GM19455 (cell line): ENCODE measurements at regions not wholly inside any gene's neighbourhood (a gene's known extent, or its start where the extent isn't known, plus 50 kb on each side); places are given as distances from the start of the nearest gene placed in this dataset.
"Not testable (repeated sequence)": the region's sequence is repeated elsewhere in the genome, so short reads cannot be mapped to it uniquely, and the experiment has no call there.

Source experiments
- ATAC-seq: cut with Tn5 transposase; IDR thresholded peaks from one replicate; pipeline ENCODE4 v1.9.1; 2021; ENCODE audit not compliant: unreplicated experiment

DNA sequence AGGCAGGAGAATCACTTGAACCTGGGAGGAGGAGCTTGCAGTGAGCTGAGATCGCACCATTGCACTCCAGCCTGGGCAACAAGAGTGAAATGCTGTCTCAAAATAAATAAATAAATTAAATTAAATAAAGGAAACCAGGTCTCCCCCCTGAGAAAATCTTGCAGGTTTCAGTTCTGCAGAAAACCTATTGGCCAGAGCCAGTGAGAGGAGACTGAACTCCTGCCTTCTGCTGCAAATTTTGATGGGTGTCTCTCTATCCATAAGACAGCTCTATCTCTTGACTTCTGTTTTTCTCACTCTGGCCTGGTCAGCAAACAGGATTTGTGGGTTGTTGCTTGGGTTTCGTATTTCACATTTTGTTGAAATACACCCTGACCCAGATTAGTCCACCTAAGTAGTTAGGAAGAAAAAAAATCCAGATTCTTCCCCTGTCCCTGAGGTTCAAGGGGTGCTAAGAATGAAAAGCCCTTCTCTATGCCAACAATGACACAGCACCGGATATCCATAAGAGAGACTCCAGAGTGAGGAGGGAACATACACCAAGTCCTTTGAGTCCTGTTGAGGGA is 86.7 kb upstream of the MAP4K4 start:
- no peak for ATAC-seq

DNA sequence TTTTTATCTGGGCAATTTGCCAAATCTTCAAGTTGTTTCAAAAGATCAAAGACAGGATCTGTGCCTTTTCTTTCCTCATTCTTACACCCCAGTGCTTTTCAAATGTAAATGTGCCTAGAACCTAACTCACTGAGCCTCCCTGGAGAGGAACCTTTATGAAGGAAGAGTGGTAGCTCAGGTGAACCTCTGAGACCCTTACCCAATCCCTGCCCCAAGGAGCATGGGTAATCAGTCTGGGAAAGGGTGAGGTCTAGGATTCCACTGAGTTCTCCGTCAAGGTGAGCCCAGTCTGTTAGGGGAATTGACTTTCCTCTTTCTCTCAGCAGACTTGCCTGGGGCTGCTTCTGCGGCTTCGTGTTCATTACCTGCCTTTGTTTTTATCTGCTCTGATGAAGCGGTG is 88.1 kb upstream of the MAP4K4 start:
- no peak for ATAC-seq

- ATAC-seq = no peak
Measured at GRCh38 chr2:101608408-101609310, 88.8 kb upstream of the MAP4K4 start.

DNA sequence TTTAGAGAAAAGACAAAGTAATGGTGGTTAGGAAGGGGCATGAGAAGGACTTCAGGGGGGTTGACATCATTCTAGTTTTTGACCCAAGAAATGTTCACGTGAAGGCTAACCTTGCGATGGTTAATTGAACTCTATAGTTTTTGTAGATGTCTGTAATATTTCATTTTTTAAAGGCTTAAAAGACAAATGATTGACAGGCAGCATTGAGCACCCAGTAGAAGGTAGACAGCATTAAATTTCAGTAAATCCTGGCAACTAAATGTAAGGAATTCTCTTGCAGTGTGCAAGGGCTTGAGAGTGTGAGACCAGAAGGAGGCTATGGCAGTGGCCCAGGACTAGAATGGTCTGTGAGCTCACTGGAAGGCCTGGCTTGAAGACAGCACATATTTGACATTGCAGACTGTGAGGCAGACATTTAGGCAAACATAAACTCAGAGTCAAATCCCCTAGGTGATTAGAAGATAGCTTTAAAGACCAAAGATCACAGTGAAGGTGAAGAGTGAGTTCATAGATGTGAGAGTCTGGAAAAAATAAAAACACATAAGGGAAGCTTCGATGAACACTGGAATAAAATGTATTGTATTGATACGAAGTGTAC is 100.1 kb upstream of the MAP4K4 start:
- ATAC-seq = no peak

DNA sequence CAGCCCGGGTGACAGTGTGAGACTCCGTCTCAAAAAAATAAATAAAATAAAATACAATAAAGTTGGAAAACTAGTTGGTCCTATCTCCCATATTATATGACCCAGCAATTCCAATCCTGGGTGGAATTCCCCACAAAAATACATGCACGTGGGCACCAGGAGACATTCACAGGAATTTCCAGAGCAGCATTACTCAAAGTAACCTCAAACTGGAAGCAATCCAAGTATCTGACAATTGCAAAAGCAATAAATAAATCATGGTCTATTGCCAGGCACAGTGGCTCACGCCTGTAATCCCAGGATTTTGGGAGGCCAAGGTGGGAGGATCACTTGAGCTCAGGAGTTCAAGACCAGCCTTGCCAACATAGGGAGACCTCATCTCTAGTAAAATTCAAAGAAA is 101.2 kb upstream of the MAP4K4 start:
- ATAC-seq = no peak

DNA sequence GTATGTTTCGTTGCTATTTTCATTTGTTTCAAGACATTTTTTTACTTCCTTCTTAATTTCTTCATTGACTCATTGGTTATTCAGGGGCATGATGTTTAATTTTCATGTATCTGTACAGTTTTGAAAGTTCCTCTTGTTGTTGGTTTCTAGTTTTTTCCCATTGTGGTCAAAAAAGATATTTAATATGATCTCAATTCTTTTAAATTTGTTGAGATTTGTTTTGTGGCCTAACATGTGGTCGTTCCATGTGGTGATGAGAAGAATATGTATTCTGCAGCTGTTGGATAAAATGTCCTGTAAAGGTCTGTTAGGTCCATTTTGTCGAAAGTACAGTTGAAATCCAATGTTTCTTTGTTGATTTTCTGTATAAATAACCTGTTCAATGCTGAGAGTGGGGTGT is 110.3 kb upstream of the MAP4K4 start:
- ATAC-seq = no peak

DNA sequence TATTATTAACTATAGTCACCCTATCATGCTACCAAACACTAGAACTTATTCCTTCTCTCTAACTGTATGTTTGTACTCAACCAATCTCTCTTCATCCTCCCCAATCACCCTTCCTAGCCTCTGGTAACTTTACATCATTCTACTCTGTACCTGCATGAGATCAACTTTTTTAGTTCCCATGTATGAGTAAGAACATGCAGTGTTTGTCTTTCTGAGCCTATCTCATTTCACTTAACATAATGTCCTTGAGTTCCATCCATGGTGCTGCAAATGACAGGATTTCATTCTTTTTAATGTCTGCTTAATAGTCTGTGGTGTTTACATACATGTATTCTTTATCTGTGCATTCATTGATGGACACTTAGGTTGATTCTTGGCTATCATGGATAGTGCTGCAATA is 108.9 kb upstream of the RFX8 start:
- ATAC-seq = no peak

- ATAC-seq = no peak
Measured at GRCh38 chr2:101581675-101582299, 106.9 kb upstream of the RFX8 start.

DNA sequence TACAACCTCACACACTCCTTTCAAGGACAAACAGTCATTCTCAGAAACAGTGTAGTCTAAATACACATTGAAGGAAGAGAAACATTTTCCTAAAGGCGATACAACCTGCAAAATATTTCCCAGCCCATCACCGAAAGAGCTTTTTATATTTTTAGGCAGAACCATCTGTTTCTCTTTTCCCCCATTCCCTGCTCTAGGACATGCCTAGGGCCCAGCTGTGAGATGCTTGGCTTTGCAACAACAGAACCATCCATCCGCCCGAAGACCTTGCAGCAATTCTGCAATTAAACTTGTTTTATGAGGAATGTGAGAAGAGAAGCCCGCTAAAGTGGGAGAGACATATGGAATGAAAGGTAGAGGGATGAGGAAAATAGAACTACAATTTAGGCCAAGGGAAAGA is 105.6 kb upstream of the RFX8 start:
- no peak for ATAC-seq

- no peak for ATAC-seq
Measured at GRCh38 chr2:101578671-101579070, 103.8 kb upstream of the RFX8 start.

- ATAC-seq = not testable (repeated sequence)
Measured at GRCh38 chr2:101578135-101578534, 103.2 kb upstream of the RFX8 start.

GRCh38 chr2:101577173-101577572 is 102.3 kb upstream of the RFX8 start:
- ATAC-seq = no peak

- no peak for ATAC-seq
Measured at GRCh38 chr2:101574622-101575021, 99.7 kb upstream of the RFX8 start.

DNA sequence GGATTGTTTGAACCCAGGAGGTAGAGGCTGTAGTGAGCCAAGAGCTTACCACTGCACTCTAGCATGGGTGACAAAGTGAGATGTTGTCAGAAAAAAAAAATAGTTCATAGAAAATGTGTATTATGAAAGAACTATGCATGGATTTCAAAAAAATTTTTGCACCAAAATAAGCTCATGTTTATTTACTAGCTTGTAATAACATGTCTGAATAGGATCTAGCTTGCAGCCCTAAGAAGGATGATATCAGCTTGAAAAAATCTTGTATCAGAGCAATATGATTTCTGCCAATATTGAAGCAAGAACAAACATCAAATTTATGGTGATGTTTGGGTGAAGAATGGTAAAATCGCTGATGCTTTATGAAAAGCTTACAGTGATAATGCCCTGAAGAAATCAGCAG is 97.0 kb upstream of the RFX8 start:
- no peak for ATAC-seq

DNA sequence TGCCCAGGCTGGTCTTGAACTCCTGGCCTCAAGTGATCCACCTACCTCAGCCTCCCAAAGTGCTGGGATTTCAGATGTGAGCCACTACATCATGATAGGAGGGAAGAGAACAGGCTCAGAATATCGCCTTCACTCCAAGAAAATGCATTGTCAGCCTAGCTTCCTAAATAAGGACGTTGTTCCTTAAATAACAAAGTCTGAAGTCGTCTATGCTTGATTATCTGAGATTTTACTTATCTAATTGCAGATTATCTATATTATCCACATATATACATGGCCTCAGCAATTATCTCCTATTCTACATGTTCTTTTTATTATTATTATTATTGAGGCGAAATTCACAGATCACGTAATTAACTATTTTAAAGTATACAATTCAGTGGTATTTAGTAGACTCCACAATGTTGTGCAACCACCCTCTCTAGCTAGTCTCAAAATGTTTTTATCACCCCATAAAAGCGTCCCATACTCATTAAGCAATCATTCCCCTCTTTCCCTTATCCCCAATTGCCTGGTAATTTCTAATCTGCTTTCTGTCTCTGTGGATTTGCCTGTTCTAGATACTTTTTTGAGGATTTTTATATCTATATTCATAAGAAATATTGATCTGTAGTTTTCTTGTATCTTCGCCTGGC is 95.1 kb upstream of the RFX8 start:
- ATAC-seq = no peak

GRCh38 chr2:101568969-101569368 is 94.1 kb upstream of the RFX8 start:
- ATAC-seq = no peak

DNA sequence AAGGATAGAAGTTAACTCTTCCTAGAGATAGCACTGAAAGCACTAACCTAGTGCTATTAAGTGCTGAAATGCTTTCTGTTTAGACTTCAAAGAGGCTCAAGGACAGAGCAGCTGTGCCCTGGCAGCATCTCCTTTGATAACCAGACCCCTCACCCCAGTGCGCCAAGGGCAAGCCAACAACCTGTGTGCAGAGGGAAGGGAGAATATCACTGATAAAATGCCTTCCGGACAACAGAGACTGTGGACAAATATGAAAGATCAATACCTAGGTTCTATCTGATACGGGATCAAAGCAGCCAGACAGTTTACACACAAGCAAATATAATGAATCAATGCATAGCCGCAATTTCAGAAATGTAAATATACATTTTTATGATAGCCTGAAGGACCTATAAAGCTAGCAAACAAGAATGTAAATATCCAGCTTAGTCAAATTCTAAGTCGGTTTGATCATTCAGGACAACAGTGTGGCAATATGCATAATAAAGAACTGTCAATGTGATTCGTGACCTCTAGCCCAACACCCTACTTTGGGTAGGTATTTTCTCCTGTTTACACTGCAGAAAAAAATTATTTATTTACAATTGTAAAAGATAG is 91.8 kb upstream of the RFX8 start:
- ATAC-seq = no peak

DNA sequence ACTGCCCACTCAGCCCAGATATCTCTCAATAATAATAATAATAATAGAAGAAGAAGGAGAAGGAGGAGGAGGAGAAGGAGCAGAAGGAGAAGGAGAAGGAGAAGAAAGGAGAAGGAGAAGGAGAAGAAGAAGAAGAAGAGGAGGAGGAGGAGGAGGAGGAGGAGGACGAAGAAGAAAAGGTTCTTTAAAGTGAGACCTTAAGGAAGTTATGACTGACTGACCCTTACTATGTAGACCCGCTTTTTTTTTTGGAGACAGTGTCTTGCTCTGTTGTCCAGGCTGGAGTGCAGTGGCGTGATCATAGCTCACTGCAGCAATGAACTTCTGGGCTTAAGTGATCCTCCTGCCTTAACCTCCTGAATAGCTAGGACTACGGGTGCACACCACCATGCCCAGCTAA is 88.9 kb upstream of the RFX8 start:
- ATAC-seq = no peak

DNA sequence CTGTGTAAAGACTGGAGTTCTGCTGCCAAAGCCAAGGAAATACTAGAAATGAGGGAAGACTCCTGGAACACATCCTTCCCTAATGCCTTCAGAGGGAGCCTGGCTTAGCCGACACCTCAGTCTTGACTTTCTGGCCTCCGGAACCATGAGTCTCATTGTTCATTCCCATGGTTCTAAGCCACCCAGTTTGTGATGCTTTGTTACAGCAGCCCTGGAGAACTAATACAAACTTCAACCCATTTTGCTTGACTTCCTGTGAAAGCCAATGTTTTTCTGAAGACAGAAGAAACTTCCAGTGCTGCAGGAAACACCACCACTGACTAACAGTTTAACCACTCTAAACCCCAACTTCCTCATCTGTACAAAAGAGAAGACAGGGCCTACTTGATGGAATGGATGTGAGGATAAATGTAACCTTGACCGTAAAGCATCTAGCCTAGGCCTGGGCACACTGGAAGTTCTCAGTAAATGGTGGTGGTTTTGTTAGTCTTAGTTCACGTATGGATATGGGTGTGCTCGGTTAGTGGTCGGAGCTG is 85.9 kb upstream of the RFX8 start:
- ATAC-seq = no peak

DNA sequence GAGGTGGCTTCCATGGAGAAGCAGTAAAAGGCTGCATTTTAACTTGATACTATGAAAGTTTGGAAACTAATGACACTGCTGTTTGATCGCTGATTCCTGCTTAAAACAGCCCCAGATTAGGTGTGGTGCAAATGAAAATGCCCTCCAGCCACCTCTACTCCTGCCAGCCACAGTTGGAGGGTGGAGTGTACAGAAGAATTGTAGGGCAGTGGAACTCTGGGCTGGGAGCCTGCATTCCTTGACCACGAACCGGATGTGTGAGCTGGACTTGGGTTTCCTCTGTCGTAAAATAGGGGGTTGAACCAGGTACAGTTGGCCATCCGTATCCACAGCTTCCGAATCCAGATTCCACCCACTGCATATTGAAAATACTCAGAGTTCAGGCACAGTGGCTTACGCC is 84.6 kb upstream of the RFX8 start:
- no peak for ATAC-seq
